HCT116 (cell line): ENCODE measurements at regions not wholly inside any gene's neighbourhood (a gene's known extent, or its start where the extent isn't known, plus 50 kb on each side); places are given as distances from the start of the nearest gene placed in this dataset.

Experiments
- ATAC-seq: fragments of 200-7000 bp; cut with Tn5 transposase; 2 replicates; pipeline ENCODE4 v1.9.1; 2020; ENCODE audit warnings: mild to moderate bottlenecking, moderate library complexity
- BruUV-seq: library from RNA; stranded (reverse); fragments of 400-500 nt; replicated peaks from 2 replicates; lab custom pipeline; 2021; lab: Mats Ljungman, UMichigan
- CTCF ChIA-PET: fragments of 300-600 bp; sonication (Branson Sonifier 250); formaldehyde crosslinking; loops from one replicate; lab custom pipeline; 2021; ENCODE audit warnings: antibody characterized with exemption; lab: Charles Lee
- POLR2A ChIA-PET: fragments of 300-600, 350-600 bp; sonication (Branson Sonifier 250); formaldehyde crosslinking; loops from one replicate; lab custom pipeline; 2021; ENCODE audit warnings: antibody characterized with exemption; lab: Charles Lee
- RAD21 ChIA-PET, 2 experiments: fragments of 300-600 bp; sonication (Branson Sonifier 250); formaldehyde crosslinking; loops; one replicate each; lab custom pipeline; 2023; ENCODE audit warnings: low total read pairs in 2 of 2; ENCODE audit not compliant: uncharacterized antibody in 2 of 2, unreplicated experiment in 2 of 2, low non-redundant PET in 1 of 2; lab: Charles Lee
- DNase-seq: peaks from one replicate; pipeline ENCODE4 v3.0.0-alpha.2; 2010; ENCODE audit warnings: low read depth, low spot score
- H2AFZ ChIP-seq: fragments of 200-600 bp; shearing (Covaris generic), sonication (generic); 2 replicates; pipeline ENCODE4 v1.6.1; 2017; ENCODE audit warnings: low read depth, mixed run types, mixed read lengths, antibody characterized with exemption, low read length; ENCODE audit not compliant: poor library complexity, severe bottlenecking
- H3K27ac ChIP-seq: 2 replicates; pipeline ENCODE4 v1.5.1; 2012; ENCODE audit warnings: low read depth, low read length
- H3K27me3 ChIP-seq: fragments of 200-600 bp; sonication (generic); 2 replicates; pipeline ENCODE4 v1.6.1; 2016; ENCODE audit warnings: mixed run types, low read length, mixed read lengths; ENCODE audit not compliant: insufficient read depth
- H3K36me3 ChIP-seq, 2 experiments: fragments of 200-500 bp in 1 of 2; fragments of 200-600 bp in 1 of 2; sonication (Bioruptor generic) in 1 of 2; sonication (generic) in 1 of 2; 2 replicates each; pipeline versions ENCODE4 v1.5.1 to v1.6.1; 2014 to 2016; ENCODE audit warnings: low read length in 2 of 2, inconsistent platforms in 1 of 2, mixed read lengths in 1 of 2, mixed run types in 1 of 2; ENCODE audit not compliant: insufficient read depth in 2 of 2, control insufficient read depth in 1 of 2
- H3K4me1 ChIP-seq, 2 experiments: fragments of 200-600 bp in 1 of 2; sonication (generic) in 1 of 2; 2 replicates each; pipeline versions ENCODE4 v1.5.1 to v1.6.1; 2012 to 2017; ENCODE audit warnings: low read length in 2 of 2, inconsistent platforms in 1 of 2, mild to moderate bottlenecking in 1 of 2, mixed read lengths in 1 of 2, mixed run types in 1 of 2, moderate library complexity in 1 of 2; ENCODE audit not compliant: insufficient read depth in 2 of 2, control insufficient read depth in 1 of 2
- H3K4me2 ChIP-seq: fragments of 200-600 bp; sonication (generic); 2 replicates; pipeline ENCODE4 v1.6.1; 2017; ENCODE audit warnings: mixed run types, low read length, mixed read lengths
- H3K4me3 ChIP-seq, 2 experiments: fragments of 200-600 bp in 1 of 2; sonication (generic) in 1 of 2; replicated peaks in 1 of 2; 2 replicates each; pipeline ENCODE4 v1.5.1; 2011 to 2016; ENCODE audit warnings: low read length in 2 of 2, control low read depth in 1 of 2, low read depth in 1 of 2, mild to moderate bottlenecking in 1 of 2, mixed read lengths in 1 of 2, mixed run types in 1 of 2
- H3K79me2 ChIP-seq: fragments of 200-600 bp; sonication (generic); 2 replicates; pipeline ENCODE4 v1.6.1; 2017; ENCODE audit warnings: mild to moderate bottlenecking, mixed run types, low read length, moderate library complexity, mixed read lengths; ENCODE audit not compliant: insufficient read depth
- H3K9ac ChIP-seq: fragments of 200-600 bp; sonication (generic); 2 replicates; pipeline ENCODE4 v1.6.1; 2016; ENCODE audit warnings: low read length, mixed read lengths
- H3K9me2 ChIP-seq: fragments of 200-600 bp; sonication (generic), shearing (Covaris generic); 2 replicates; pipeline ENCODE4 v1.6.1; 2017; ENCODE audit warnings: mixed run types, mild to moderate bottlenecking, moderate library complexity; ENCODE audit not compliant: insufficient read depth
- H3K9me3 ChIP-seq, 2 experiments: fragments of 200-500 bp in 1 of 2; fragments of 200-600 bp in 1 of 2; sonication (Bioruptor generic) in 1 of 2; sonication (generic) in 1 of 2; 2 replicates each; pipeline ENCODE4 v1.6.1; 2014 to 2017; ENCODE audit warnings: low read length in 2 of 2, mixed read lengths in 2 of 2, inconsistent platforms in 1 of 2, low read depth in 1 of 2, mild to moderate bottlenecking in 1 of 2, mixed run types in 1 of 2, moderate library complexity in 1 of 2; ENCODE audit not compliant: control insufficient read depth in 1 of 2, insufficient read depth in 1 of 2
- H4K20me1 ChIP-seq: fragments of 200-600 bp; sonication (generic), shearing (Covaris generic); 2 replicates; pipeline ENCODE4 v1.6.1; 2017; ENCODE audit warnings: mixed run types, mild to moderate bottlenecking, moderate library complexity; ENCODE audit not compliant: insufficient read depth
- CBX3 ChIP-seq: IDR thresholded peaks from 2 replicates; pipeline ENCODE4 v1.6.1; 2012; ENCODE audit warnings: low read depth
- EZH2 ChIP-seq: fragments of 200-600 bp; sonication (generic); IDR thresholded peaks from 2 replicates; pipeline ENCODE4 v1.6.1; 2017; ENCODE audit warnings: antibody characterized with exemption, mixed run types
- EZH2phosphoT487 ChIP-seq: fragments of 200-600 bp; IDR thresholded peaks from 2 replicates; pipeline ENCODE4 v1.6.1; 2018; ENCODE audit warnings: antibody characterized with exemption, borderline replicate concordance
- FOSL1 ChIP-seq: IDR thresholded peaks from 2 replicates; pipeline ENCODE4 v1.6.1; 2012; ENCODE audit warnings: low read depth
- POLR2A ChIP-seq: IDR thresholded peaks from 2 replicates; pipeline ENCODE4 v1.7.0; 2011; ENCODE audit warnings: borderline replicate concordance; ENCODE audit not compliant: insufficient read depth, insufficient read length; ENCODE audit errors: extremely low read depth
- RAD21 ChIP-seq: IDR thresholded peaks from 2 replicates; pipeline ENCODE4 v1.6.1; 2012; ENCODE audit warnings: low read depth, mild to moderate bottlenecking
- SIN3A ChIP-seq: IDR thresholded peaks from 2 replicates; pipeline ENCODE4 v1.6.1; 2012; ENCODE audit warnings: low read depth
- SRF ChIP-seq: IDR thresholded peaks from 2 replicates; pipeline ENCODE4 v1.6.1; 2012; ENCODE audit warnings: low read depth
- TCF7L2 ChIP-seq: IDR thresholded peaks from 2 replicates; pipeline ENCODE4 v1.7.0; 2011; ENCODE audit warnings: borderline replicate concordance, inconsistent platforms; ENCODE audit not compliant: insufficient read depth, insufficient read length; ENCODE audit errors: extremely low read depth
- YY1 ChIP-seq: IDR thresholded peaks from 2 replicates; pipeline ENCODE4 v1.6.1; 2011; ENCODE audit warnings: low read length, low read depth, moderate library complexity, mild to moderate bottlenecking; ENCODE audit not compliant: insufficient replicate concordance; ENCODE audit errors: extremely low read depth
- intact Hi-C: fragments of 100-400 bp; cut with micrococcal nuclease; formaldehyde crosslinking; loops from 2 replicates; pipeline ENCODE4 v1.10.0; 2022
- TF ChIP-seq, protein P1 (sequence below): IDR thresholded peaks from 2 replicates; pipeline ENCODE4 v1.6.1; 2012; ENCODE audit warnings: low read depth
- TF ChIP-seq, protein P2 (sequence below): IDR thresholded peaks from 2 replicates; pipeline ENCODE4 v1.6.1; 2011; ENCODE audit warnings: mild to moderate bottlenecking, low read length, moderate library complexity; ENCODE audit not compliant: insufficient replicate concordance; ENCODE audit errors: extremely low read depth

DNA sequence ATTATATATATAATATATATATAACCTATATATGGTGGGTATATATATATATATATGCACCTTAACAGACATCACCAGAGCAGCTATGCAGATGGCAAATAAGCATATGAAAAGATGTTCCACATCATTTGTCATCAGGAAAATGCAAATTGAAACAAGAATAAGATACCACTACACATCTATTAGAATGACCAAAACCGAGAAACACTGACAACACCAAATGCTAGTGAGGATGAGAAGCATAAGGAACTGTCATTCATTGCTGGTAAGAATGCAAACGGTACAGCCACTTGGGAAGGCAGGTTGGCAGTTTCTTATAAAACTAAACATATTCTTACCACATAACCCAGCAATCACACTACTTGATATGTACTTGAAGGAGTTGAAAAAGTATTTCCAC lies 219.8 kb upstream of the PRMT6 start:
- Histone ChIP-seq H2AFZ (no peak overlapping the region), H3K27ac (no peak overlapping the region), H3K4me1 (no peaks in the 10 kb centered on the region), H3K4me3 (no peak overlapping the region), H3K36me3 (no peaks in the 10 kb centered on the region), H3K27me3 (no peaks in the 10 kb centered on the region), H3K9me3 (peaks cover 4 to 30% of the 10 kb centered on the region in 2 experiments; a peak in 2 of 4 replicates), H3K9ac (no peak overlapping the region), H3K4me2 (no peak overlapping the region), H3K79me2 (no peaks in the 10 kb centered on the region), H3K9me2 (no peaks in the 10 kb centered on the region), H4K20me1 (no peaks in the 10 kb centered on the region)
- TF ChIP-seq, protein P1, sequence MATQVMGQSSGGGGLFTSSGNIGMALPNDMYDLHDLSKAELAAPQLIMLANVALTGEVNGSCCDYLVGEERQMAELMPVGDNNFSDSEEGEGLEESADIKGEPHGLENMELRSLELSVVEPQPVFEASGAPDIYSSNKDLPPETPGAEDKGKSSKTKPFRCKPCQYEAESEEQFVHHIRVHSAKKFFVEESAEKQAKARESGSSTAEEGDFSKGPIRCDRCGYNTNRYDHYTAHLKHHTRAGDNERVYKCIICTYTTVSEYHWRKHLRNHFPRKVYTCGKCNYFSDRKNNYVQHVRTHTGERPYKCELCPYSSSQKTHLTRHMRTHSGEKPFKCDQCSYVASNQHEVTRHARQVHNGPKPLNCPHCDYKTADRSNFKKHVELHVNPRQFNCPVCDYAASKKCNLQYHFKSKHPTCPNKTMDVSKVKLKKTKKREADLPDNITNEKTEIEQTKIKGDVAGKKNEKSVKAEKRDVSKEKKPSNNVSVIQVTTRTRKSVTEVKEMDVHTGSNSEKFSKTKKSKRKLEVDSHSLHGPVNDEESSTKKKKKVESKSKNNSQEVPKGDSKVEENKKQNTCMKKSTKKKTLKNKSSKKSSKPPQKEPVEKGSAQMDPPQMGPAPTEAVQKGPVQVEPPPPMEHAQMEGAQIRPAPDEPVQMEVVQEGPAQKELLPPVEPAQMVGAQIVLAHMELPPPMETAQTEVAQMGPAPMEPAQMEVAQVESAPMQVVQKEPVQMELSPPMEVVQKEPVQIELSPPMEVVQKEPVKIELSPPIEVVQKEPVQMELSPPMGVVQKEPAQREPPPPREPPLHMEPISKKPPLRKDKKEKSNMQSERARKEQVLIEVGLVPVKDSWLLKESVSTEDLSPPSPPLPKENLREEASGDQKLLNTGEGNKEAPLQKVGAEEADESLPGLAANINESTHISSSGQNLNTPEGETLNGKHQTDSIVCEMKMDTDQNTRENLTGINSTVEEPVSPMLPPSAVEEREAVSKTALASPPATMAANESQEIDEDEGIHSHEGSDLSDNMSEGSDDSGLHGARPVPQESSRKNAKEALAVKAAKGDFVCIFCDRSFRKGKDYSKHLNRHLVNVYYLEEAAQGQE = no peak
- TF ChIP-seq SIN3A (no peak), FOSL1 (no peak), TCF7L2 (no peak), RAD21 (no peak), YY1 (no peak), EZH2 (no peak), POLR2A (no peak), SRF (no peak), CBX3 (no peak), EZH2phosphoT487 (no peak)
- TF ChIP-seq, protein P2, sequence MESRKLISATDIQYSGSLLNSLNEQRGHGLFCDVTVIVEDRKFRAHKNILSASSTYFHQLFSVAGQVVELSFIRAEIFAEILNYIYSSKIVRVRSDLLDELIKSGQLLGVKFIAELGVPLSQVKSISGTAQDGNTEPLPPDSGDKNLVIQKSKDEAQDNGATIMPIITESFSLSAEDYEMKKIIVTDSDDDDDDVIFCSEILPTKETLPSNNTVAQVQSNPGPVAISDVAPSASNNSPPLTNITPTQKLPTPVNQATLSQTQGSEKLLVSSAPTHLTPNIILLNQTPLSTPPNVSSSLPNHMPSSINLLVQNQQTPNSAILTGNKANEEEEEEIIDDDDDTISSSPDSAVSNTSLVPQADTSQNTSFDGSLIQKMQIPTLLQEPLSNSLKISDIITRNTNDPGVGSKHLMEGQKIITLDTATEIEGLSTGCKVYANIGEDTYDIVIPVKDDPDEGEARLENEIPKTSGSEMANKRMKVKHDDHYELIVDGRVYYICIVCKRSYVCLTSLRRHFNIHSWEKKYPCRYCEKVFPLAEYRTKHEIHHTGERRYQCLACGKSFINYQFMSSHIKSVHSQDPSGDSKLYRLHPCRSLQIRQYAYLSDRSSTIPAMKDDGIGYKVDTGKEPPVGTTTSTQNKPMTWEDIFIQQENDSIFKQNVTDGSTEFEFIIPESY = no peak
- ChIA-PET POLR2A (no interaction called here), CTCF (no interaction called here), RAD21 (no interaction called here)
- ATAC-seq (no peak), DNase-seq (no peak)
- intact Hi-C loops = no loop called here
- BruUV-seq = no TSS peak
